Caki2 (cell line): ENCODE measurements at regions not wholly inside any gene's neighbourhood (a gene's known extent, or its start where the extent isn't known, plus 50 kb on each side); places are given as distances from the start of the nearest gene placed in this dataset.

Source experiments
- DNase-seq: peaks from one replicate; pipeline ENCODE4 v3.0.0-alpha.2; 2015; ENCODE audit warnings: low read depth
- in situ Hi-C: cut with HindIII; loops from 2 replicates; pipeline ENCODE4 v1.10.0; 2016; ENCODE audit warnings: low sequenced_read_pairs, low pct_unique_long_range_greater_than_20kb, mixed read lengths

DNA sequence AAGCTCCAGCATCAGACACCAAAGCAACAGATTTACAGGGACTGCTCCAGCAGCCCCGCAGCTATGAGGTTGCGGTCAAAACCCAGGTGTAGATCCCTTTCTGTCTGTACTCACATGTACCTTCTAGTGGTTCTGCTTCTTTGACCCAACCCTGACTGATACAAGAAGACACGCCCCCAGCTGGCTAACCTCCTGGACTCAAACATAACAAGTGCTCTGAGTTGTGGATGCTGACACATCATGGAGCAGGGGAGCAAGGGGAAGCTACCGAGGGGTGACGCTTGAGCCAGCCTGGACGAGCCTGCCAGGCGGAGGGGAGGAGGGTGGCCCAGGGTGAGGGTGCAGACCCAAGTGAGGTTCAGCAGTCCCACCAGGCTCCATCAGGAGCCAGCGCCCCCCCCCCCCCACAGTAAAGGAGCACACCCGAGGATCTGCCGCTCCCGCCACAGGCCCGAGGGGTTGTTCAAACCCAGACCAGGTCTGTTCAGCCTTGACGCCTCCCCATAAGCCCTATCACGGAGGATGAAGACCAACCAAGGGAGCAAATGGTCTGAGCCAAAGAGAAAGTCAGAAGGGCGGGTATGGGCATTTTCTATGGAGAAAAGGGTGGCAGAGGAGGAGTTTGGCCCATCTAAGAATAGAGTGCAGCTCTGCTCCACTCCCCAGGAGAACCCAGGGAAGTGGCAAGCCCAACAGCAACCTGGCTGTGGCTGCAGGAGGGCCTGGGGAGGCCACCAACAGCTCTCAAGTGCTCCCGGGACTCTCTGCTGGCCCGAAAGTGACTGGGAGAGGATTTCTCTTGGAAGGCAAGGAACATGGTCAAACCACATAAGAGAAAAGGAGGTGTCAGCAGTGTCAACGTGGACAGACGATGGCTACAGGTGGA is 229.4 kb downstream of the BCL11B start:
- in situ Hi-C loops: no loop called here
- DNase-seq: no peak

DNA sequence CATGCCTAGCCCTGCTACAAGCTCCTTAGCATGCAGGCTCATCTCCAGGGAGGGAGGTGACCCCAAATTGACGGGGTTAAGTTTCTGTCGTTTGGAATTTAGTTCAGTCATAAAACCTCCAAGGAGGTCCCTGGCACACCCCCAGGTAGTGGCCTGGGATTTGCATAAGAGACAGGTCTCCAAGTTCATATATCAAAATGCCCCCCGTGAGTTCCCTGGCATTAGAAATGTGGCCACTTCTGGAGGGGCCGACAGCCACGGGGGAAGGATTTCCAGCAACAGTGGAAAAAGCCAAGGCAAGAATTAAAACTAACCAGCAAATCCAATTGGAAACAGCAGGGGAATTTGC is 228.8 kb downstream of the BCL11B start:
- DNase-seq: no peak
- in situ Hi-C loops: no loop called here

DNA sequence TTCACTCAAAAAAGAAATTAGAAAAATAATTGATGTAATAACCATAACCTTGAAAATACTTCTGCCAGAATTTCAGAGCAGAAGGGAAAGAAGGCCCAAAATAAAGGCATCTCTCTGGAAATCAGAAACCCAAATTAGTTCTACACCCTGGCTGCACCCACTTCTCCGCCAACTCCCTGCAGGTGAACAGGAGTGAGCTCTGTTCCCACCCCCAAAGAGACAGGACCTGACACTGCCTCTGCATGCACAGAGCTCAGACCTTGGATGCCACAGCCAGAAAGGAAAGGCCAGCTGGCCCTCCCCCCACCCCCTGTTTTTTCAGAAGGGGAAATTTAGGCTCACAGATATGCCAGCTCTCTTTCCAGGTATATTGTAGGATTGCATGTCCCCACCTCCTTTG is 228.2 kb downstream of the BCL11B start:
- in situ Hi-C loops: no loop called here
- no peak for DNase-seq

DNA sequence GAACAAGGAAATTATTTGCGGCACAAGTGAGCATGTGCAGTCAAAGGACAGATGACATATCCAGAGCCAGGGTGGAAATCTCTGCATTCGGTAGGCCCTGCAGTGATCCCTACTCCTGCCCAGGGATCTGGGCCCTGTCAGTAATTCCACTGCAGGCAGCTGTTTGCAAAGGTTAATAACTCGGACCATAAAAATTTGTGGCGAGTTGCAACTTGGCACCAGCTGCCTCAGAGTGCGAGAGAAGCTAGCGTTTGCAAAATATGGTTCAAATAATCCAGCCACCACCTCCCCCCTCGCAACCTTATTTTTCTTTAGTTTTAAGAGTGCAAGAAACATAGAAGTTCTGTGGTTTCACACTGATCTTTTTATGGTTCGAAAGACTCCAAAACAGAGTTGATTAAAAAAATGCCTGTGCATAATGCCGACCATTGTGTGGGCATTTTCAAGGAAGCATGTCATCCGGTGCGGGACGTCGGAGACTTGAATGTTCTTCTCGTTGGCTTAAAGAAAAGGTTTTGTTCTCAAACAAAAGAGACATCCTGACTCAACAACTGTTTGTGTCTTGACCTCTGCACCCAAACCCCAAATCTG is 224.5 kb downstream of the BCL11B start:
- in situ Hi-C loops: no loop called here
- no peak for DNase-seq

DNA sequence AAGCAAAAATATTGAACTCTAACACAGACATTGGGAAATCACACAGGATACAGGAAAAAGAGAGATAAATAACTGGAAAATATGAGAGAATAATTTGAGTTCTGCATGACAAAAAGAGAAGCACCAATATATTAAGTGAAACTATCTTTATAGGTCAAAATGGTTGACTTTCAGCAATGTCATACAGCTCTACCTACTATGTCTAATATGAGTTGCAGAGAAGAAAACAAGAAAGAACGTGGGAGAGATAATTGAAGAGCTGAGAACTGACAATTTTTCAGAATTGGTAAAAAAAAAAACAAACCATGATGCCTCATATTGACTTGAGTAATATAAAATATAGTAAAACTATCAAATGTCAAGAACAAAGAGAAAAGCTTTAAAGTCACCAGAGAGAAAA is 221.7 kb downstream of the BCL11B start:
- in situ Hi-C loops: no loop called here
- no peak for DNase-seq

DNA sequence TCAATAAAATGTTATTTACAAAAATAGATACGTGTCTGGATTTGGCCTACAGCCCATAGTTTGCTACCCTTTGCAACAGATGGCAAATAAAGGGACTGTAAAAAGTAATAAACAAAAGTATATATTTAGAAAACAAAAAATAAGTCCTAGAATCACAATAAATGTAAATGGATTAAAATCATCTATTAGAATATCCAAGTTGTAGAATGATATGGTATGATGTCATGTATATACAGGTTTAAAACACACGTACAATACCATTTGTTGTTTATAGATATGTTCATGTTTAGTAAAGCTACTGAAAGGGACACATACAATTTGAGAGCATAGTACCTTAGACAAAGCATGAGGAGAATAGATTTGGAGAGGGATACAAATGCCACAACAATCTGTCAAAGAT is 219.5 kb downstream of the BCL11B start:
- DNase-seq: no peak
- in situ Hi-C loops: no loop called here

DNA sequence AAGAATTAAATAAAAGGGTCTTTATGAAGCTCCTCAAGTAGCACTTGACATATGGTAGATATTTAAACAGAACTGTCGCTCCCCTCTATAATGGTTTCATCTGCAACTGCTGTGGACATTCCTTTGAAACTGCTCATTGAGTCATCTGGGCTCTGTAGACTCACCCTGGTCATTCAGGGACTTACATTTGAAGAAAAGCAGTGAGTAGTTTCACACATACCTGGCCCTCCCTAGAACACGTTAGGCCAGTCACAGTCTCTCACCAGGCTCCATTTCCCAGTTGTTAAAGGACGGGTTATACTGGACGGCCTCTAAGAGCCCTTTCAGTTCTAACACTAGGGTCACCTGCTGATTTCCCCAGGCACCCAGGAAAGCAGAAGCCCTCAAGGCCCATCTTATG is 217.0 kb downstream of the BCL11B start:
- in situ Hi-C loops: no loop called here
- no peak for DNase-seq

DNA sequence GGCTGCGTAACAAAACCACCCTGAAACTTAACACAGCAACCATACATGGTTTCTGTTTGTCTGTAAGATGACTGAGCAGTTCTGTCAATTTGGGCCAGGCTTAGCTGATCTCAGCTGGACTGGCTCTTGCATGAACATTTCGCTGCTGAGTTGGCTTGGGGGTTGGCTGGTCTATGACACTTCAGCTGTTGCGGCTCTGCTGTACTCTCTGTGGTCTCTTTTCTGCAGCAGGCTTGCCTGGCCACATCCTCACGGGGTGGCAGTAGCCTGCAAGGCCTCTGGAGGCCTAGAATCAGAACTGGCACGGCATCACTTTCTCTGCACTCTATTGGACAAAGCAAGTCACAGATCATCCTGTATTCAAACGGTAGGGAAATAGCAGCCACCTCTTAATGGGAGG is 216.2 kb downstream of the BCL11B start:
- in situ Hi-C loops: no loop called here
- no peak for DNase-seq

DNA sequence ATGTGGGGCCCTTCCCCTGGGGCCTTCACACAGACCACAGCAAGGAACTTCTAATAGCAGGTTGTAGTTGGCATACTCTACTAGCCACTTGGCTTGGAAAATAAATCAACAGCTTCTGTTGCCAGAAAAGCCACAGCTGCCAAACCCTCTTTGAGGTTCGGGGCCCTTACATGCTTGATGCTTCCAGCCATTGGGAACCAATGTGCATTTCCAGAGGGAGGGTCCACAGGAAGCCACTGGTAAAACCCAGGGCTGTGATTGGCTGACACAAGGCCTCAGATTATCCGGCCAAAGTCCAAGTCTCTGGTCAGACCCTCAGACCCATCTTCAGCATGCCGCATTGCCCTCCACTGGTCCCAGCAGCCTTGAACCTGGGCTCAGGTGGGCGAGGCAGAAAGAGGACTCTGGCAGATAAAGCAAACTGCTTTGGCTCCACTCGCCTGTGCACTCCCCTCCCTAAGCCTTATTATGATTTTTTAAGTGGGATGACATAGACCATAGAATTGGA is 214.4 kb downstream of the BCL11B start:
- DNase-seq: no peak
- in situ Hi-C loops: no loop called here

DNA sequence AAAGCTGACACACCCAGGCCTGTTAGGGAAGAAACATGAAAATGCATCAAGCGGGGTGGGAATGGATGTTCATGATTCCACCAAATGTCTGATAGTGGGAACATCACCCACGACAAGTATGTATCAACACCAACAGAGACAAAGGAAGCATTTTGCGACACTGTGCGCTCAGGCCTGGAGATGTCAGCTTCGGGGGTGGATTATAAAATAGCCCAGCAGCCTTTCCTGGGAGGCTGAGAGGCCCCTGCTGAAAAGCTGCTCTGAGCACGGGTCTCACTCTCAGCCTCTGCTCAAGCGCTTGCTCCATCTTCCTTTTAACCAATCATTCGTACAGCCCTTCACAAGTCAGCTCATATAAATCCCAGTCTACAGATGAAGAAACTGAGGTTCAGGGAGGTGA is 213.5 kb downstream of the BCL11B start:
- no peak for DNase-seq
- in situ Hi-C loops: no loop called here

DNA sequence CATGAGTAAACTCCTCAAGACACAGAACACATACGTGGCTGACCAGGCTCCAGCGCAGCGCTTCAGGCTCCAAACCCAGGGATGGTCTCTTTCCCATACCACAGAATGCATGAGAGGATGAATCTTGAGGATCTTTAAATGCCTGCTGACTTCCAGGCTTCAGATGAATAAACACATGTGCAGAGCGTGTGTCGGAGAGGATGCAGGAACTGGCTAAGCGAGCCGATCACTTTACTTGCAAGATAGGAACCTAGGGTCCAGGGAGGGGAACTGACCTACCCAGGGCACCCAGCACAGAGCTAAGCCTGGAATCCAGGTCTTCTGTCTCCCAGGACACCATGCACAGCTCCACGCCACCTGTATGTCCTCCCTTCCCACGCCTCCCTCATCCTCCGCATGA is 209.8 kb downstream of the BCL11B start:
- DNase-seq: no peak
- in situ Hi-C loops: no loop called here

DNA sequence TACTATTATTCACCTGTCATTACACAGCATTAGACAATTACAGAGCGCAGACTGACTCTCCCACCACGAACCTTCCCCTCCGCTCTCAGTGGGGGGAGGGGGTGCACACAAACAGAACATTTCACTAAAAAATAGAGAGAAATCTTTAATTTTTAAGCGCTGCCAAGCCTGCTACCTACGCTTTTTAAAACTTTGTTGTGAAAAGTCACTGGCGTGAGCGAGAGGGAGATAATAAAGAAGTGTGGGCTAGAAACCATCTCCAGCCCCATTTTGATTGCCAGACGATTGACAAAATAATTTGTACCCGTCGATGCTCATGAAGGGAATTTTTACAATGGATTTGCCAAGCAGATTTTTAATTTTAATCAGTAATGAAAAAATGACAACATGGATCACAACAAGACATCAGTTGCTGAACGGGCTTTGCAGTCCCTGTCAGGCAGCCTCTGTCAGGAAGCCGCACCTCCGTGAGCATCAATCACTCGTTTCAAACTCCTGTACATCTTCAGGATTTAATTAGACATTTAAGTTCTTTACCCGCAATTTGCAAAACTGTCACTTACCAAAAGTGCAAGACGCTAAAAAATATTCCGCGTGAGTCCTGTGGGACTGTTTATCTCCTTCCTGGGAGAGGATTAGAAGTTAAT is 209.1 kb downstream of the BCL11B start:
- no peak for DNase-seq
- in situ Hi-C loops: no loop called here

DNA sequence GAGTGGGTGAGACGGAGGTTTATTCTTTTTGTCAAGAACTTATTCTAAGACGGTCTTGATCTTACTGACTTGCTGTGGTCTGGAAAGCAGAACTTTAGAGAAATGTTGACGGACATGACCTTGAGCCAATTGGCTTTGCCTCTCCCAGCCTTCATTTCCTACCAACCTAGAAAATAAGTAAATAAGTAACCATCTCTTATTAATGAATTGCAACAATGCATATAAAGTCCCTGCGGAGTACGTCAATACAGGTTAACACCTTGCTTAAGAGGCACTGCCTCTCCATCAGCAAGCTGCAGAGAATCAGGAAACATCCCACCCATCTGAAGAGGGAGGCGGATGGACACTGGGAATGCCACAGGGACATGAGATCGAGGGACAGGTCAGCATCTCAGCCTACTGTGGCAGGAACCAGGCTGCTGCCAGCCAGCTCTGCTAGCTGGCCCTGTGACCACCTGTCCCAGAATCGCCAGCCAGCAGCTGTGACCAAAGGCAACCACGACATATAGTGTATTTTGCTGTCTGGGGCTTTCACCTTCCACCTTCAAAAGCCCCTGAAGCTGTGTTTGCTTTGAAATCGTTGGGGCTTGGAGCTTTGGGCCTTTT is 208.3 kb downstream of the BCL11B start:
- no peak for DNase-seq
- in situ Hi-C loops: no loop called here

DNA sequence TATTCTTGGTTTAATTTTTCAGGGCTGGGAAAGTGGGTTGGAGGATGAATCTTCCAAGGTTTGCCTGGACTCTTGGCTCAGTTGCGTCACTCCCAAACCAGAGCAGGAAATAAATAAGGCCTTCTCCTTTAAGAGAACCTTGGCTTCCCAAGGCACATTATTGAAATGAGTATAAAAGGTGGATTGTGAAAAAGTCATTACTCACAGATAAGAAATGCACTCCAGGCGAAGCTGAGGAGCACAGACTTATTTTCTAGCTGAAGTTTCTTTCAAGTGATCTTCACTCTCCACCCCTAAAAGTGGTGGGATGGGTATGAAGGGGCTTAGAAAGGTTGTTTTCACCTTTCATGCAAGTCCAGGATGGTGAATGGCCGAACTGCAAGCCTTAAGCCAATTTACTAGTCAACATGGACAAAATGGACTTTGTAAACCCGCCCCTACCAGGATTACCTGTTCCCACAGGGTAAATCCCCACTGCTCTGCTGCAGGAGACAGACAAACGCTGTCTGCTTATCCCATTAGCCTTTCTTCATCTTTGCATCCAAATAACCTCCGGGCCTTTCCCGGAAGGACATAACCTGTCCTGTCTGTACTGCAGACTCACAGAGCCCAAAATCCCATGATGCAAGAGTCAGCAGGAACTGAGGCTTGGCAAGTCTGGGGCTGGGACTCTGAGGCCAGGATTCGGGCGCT is 207.6 kb downstream of the BCL11B start:
- no peak for DNase-seq
- in situ Hi-C loops: no loop called here

DNA sequence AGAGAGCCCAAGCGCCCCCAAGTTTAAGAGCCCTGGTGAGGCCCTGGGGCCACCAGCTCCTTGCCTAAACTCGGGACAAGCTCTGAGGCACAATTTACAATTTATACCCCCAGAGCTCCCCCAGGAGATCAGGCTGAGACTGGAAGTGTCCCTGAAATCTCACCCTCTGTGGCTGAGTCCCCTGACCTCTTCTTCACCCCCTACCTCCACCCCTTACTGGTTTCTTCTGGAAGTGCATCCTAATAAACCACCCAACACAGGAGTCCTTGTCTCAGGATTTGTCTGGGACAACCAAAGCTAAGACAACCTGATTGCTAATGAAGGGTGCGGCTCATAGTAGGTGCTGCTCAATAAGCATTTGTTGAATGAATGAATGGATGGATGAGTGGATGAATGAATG is 206.4 kb downstream of the BCL11B start:
- in situ Hi-C loops: no loop called here
- no peak for DNase-seq

DNA sequence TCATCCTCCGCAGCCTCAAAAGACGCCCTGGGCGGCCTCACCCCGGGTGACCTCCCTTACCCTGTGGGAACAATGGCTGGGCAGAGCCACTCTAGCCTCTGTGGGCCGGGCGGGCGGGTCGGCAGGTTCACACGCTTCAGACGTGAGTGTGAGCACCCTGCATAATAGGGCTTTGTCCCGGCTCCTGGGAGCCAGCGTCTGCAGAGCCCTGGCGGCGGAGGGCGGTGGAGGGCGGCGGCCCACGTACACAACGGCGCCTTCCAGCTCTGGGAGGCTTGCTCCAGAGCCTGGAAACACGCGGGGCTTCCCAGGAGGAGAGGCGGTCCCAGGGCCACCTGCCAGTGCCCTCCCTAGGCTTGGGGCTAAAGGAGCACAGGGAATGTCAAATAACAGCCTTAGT is 205.6 kb downstream of the BCL11B start:
- DNase-seq: no peak
- in situ Hi-C loops: no loop called here

DNA sequence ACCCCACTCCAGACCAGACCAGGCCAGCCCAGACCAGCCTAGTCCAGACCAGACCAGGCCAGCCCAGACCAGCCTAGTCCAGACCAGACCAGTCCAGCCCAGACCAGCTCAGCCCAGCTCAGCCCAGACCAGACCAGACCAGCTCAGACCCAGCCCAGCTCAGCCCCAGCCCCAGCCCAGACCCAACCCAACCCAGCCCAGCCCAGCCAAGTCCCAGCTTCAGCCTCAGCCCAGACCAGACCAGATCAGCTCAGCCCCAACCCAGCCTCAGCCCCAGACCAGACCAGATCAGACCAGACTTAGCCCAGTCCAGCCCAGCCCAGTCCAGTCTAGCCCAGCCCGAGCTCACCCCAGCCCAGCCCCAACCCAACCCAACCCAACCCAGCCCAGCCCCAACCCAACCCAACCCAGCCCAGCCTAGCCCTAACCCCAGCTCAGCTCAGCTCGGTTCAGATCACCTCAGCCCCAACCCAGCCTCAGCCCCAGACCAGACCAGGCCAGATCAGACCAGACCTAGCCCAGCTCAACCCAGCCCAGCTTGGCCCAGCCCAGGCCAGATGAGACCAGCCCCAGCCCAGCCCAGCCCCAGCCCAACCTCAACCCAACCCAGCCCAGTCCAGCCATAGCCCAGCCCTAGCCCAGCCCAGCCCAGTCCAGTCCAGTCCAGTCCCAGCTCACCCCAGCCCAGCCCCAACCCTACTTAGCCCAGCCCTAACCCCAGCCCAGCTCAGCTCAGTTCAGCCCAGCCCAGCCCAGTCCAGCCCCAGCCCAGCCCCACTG is 204.7 kb downstream of the BCL11B start:
- in situ Hi-C loops: no loop called here
- no peak for DNase-seq

DNA sequence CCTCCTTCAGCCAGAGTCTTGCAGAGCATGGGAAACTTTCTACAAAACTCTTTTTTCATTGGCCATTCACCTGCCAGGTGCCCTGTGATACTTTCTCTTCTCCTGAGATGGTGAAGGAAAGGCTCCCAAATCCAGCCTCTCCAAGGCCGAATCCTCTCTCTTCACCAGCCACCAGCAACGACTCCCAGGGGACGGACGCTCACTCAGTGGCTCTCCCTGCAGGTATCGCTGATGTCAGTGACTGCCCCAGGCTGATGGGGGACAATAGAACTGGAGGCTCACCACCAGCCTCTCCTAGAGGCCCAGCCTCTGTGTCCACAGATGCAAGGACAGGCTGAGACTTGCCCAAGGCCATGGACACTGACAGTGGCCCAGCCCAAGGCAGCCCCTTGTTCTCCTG is 204.1 kb downstream of the BCL11B start:
- in situ Hi-C loops: no loop called here
- no peak for DNase-seq
